Smooth muscle cell (in vitro differentiated cells): ENCODE measurements at regions not wholly inside any gene's neighbourhood (a gene's known extent, or its start where the extent isn't known, plus 50 kb on each side); places are given as distances from the start of the nearest gene placed in this dataset.

Experiments used
- DNase-seq: peaks from one replicate; lab custom pipeline; 2025; ENCODE audit not compliant: unreplicated experiment; lab: John Stamatoyannopoulos, UW
- H2AFZ ChIP-seq: fragments of 200-600 bp; sonication (generic); 2 replicates; pipeline ENCODE4 v1.6.0; 2016; ENCODE audit warnings: antibody characterized with exemption, low read depth, mild to moderate bottlenecking
- H3F3A ChIP-seq: fragments of 200-600 bp; sonication (generic); 2 replicates; pipeline ENCODE4 v1.6.0; 2017; ENCODE audit warnings: antibody characterized with exemption, low read depth
- H3K27ac ChIP-seq: fragments of 200-600 bp; sonication (generic); 2 replicates; pipeline ENCODE4 v1.5.1; 2016; ENCODE audit warnings: low read depth, mild to moderate bottlenecking
- H3K27me3 ChIP-seq: fragments of 200-600 bp; sonication (generic); 2 replicates; pipeline ENCODE4 v1.6.1; 2016; ENCODE audit warnings: low read depth, mild to moderate bottlenecking
- H3K36me3 ChIP-seq: fragments of 200-600 bp; sonication (generic); 2 replicates; pipeline ENCODE4 v1.5.1; 2016; ENCODE audit warnings: low read depth
- H3K4me1 ChIP-seq: fragments of 200-600 bp; sonication (generic); 2 replicates; pipeline ENCODE4 v1.5.1; 2016; ENCODE audit warnings: low read depth
- H3K4me2 ChIP-seq: fragments of 200-600 bp; sonication (generic); 2 replicates; pipeline ENCODE4 v1.6.0; 2016; ENCODE audit warnings: mild to moderate bottlenecking
- H3K4me3 ChIP-seq: fragments of 200-600 bp; sonication (generic); 2 replicates; pipeline ENCODE4 v1.5.1; 2016; ENCODE audit warnings: mild to moderate bottlenecking
- H3K79me2 ChIP-seq: fragments of 200-600 bp; sonication (generic); 2 replicates; pipeline ENCODE4 v1.6.0; 2016; ENCODE audit warnings: low read depth, mild to moderate bottlenecking
- H3K9ac ChIP-seq: fragments of 200-600 bp; sonication (generic); 2 replicates; pipeline ENCODE4 v1.6.0; 2016; ENCODE audit warnings: low read depth
- H3K9me3 ChIP-seq: fragments of 200-600 bp; sonication (generic); replicated peaks from 2 replicates; pipeline ENCODE4 v1.5.1; 2016; ENCODE audit warnings: low read depth
- H4K20me1 ChIP-seq: fragments of 200-600 bp; sonication (generic); 2 replicates; pipeline ENCODE4 v1.6.0; 2016; ENCODE audit warnings: low read depth
- WGBS: methylation state at CpG from one replicate; pipeline ENCODE4 v1.1.7; 2016; ENCODE audit warnings: low lambda C conversion rate; 5-methylcytosine and 5-hydroxymethylcytosine counted together
- TF ChIP-seq, protein P1 (sequence below): fragments of 200-600 bp; sonication (generic); IDR thresholded peaks from 2 replicates; pipeline ENCODE4 v1.5.1; 2017; ENCODE audit warnings: borderline replicate concordance, mild to moderate bottlenecking, antibody characterized with exemption; ENCODE audit not compliant: insufficient read depth, poor library complexity, severe bottlenecking

DNA sequence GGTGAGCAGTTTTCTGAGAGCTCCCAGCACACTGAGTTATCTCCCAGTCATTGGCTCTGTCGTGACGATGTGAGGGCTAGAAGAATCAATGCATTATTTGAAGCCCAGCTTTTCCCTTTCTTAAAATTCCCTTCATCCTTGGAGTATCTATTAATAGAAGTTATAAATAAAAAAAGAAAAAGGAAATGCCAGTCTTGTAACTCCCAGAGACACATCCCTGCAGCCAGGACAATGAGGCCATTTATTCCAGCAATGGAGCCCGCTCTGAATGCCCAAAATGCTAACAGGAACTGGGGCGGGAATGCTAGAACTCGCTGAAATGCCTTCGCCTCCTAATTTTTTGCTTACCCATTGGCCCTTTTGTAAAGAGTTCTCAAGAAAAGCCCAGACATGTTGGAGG is 305.8 kb downstream of the TFAP2C start:
- Histone ChIP-seq H3K36me3 (no peaks in the 10 kb centered on the region), H3F3A (no peaks in the 10 kb centered on the region), H2AFZ (no peak overlapping the region), H3K4me3 (no peak overlapping the region), H3K4me1 (peaks cover 2% of the 10 kb centered on the region), H3K79me2 (no peaks in the 10 kb centered on the region), H4K20me1 (no peaks in the 10 kb centered on the region), H3K9ac (no peak overlapping the region), H3K27ac (no peak overlapping the region), H3K9me3 (no peaks in the 10 kb centered on the region), H3K27me3 (peaks cover 8% of the 10 kb centered on the region), H3K4me2 (no peak overlapping the region)
- TF ChIP-seq, protein P1, sequence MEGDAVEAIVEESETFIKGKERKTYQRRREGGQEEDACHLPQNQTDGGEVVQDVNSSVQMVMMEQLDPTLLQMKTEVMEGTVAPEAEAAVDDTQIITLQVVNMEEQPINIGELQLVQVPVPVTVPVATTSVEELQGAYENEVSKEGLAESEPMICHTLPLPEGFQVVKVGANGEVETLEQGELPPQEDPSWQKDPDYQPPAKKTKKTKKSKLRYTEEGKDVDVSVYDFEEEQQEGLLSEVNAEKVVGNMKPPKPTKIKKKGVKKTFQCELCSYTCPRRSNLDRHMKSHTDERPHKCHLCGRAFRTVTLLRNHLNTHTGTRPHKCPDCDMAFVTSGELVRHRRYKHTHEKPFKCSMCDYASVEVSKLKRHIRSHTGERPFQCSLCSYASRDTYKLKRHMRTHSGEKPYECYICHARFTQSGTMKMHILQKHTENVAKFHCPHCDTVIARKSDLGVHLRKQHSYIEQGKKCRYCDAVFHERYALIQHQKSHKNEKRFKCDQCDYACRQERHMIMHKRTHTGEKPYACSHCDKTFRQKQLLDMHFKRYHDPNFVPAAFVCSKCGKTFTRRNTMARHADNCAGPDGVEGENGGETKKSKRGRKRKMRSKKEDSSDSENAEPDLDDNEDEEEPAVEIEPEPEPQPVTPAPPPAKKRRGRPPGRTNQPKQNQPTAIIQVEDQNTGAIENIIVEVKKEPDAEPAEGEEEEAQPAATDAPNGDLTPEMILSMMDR = no peak
- DNase-seq = no peak
- WGBS = 88% methylated on average over 6 of the region's 6 CpGs

DNA sequence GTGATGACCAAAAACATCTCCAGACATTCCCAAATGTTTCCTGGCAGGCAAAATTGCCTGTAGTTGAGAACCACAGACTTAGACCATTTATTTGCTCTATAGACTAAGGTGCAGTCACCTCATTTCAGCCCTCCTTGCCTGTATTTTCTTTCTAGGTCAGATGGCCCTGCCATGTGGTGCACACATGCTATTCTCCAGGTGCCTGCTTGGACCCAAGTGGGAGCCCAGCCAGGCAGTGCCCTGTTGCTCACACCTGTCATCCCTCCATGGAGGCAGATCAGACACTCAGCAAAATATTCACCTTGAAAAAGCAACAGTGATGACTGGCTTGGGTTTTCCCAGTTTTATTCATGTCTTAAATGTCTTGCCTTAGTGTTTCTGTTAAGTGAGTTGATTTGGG is 311.4 kb downstream of the TFAP2C start:
- no peaks in the 10 kb centered on the region for H4K20me1 ChIP-seq
- H3K4me2 ChIP-seq = no peak overlapping the region
- H3F3A ChIP-seq = no peaks in the 10 kb centered on the region
- H3K27me3 ChIP-seq = no peaks in the 10 kb centered on the region
- H3K36me3 ChIP-seq = no peaks in the 10 kb centered on the region
- H2AFZ ChIP-seq = no peak overlapping the region
- no peak overlapping the region for H3K27ac ChIP-seq
- H3K9me3 ChIP-seq = no peaks in the 10 kb centered on the region
- TF ChIP-seq, protein P1 = no peak
- H3K4me3 ChIP-seq = no peak overlapping the region
- no peaks in the 10 kb centered on the region for H3K4me1 ChIP-seq
- no peak overlapping the region for H3K9ac ChIP-seq
- H3K79me2 ChIP-seq = no peaks in the 10 kb centered on the region
- DNase-seq = no peak

DNA sequence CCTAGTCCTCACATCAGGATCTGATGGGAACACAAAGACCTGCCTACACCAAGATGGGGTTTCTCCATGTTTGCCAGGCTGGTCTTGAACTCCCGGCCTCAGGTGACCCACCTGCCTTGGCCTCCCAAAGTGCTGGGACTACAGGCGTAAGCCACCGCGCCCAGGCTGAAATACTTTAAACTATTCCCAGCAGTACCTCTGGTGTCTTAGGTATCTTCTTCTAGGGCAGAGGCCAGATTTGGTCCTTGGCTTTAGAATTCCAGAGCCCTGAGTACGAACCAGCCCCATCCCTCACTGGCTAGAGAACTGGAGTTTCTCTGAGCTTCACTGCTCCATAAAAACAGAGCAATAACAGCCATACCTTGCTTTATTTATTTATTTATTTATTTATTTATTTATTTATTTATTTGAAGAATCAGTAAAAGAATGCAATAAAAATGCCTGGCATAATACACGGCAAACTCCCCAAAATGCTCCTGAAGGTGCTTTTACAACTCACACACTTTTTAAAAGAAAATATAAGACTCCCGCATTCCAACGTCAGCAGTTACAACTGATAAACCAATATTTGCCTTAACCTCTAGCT is 312.1 kb downstream of the TFAP2C start:
- H3K27ac ChIP-seq = no peak overlapping the region

More for the DNA sequence above, 312.1 kb downstream of the TFAP2C start:
- 87% methylated on average over 8 of the region's 8 CpGs for whole genome bisulfite sequencing
- no peak overlapping the region for H3K4me3 ChIP-seq
- no peak overlapping the region for H3K4me2 ChIP-seq
- TF ChIP-seq, protein P1 = no peak
- H3K79me2 ChIP-seq = no peaks in the 10 kb centered on the region
- no peak for DNase-seq
- no peaks in the 10 kb centered on the region for H3K27me3 ChIP-seq
- H3K9me3 ChIP-seq = no peaks in the 10 kb centered on the region
- H3K9ac ChIP-seq = no peak overlapping the region
- no peaks in the 10 kb centered on the region for H3F3A ChIP-seq
- H3K36me3 ChIP-seq = no peaks in the 10 kb centered on the region
- H2AFZ ChIP-seq = no peak overlapping the region
- H3K4me1 ChIP-seq = no peaks in the 10 kb centered on the region
- no peaks in the 10 kb centered on the region for H4K20me1 ChIP-seq
